ENCODE measurements at regions not wholly inside any gene's neighbourhood (a gene's known extent, or its start where the extent isn't known, plus 50 kb on each side); places are given as distances from the start of the nearest gene placed in this dataset.
A peak's percentile ranks its signal among the peaks of the same experiment; 100 is the strongest.
"Not testable (repeated sequence)": the region's sequence is repeated elsewhere in the genome, so short reads cannot be mapped to it uniquely, and the experiment has no call there.

DNA sequence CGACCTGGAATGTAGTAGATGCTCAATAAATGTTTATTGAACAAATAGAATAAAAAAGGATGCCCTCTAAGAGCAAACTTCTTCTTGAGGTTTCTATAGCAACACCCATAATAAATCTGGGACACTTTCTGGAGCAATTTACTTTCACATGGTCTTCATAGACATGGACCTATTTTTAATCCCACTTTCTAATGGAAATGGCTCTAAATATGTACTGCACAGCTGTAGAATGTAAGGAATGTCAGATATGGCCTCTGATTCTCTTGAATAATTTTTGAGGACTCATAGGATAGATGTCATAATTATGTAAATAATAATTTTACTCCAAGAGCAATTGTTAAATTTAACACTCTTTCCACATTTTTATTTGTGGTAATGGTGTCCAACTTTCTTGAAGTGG lies 133.5 kb upstream of the DAAM1 start:
- Histone ChIP-seq H3K36me3 (no peaks in the 10 kb centered on the region), H3K4me1 (no peaks in the 10 kb centered on the region), H3K9me3 (no peaks in the 10 kb centered on the region), H3K4me3 (ENCODE audit: low read depth, low read length) (no peak overlapping the region), H3K27me3 (no peaks in the 10 kb centered on the region; the same call in 1 of the 2 replicates)
- TF ChIP-seq, protein P1, sequence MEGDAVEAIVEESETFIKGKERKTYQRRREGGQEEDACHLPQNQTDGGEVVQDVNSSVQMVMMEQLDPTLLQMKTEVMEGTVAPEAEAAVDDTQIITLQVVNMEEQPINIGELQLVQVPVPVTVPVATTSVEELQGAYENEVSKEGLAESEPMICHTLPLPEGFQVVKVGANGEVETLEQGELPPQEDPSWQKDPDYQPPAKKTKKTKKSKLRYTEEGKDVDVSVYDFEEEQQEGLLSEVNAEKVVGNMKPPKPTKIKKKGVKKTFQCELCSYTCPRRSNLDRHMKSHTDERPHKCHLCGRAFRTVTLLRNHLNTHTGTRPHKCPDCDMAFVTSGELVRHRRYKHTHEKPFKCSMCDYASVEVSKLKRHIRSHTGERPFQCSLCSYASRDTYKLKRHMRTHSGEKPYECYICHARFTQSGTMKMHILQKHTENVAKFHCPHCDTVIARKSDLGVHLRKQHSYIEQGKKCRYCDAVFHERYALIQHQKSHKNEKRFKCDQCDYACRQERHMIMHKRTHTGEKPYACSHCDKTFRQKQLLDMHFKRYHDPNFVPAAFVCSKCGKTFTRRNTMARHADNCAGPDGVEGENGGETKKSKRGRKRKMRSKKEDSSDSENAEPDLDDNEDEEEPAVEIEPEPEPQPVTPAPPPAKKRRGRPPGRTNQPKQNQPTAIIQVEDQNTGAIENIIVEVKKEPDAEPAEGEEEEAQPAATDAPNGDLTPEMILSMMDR (IDR thresholded peaks at IDR 0.05; ENCODE audit: low read depth, low read length), result no peak
- DNase-seq, result no peak

DNA sequence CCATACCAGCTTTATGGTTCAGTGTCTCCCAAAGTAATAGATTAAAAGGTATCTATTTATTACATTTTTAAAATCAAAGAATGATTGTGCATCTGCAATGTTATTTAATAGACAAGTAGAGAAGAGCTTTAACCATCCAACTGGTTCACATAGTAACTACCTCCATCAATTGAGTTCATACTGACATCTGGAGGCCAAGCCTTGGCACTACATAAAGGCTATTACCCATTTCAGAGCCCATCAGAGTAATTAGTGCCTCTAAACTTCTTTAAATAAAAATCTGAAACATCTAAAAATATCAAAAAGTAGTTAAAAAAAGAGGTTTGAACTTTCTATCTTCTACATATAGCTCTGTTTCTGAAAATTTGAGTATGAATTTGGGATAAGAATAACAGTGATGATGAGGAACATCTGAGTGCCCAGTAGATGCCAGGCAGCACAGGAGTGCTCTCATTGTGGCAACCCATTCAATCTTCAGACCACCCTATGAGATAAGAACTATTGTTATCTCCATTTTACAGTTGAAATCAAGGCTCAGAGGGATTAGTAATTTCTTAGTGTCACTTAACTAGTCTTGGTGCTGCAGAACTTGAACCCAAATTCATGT lies 132.9 kb upstream of the DAAM1 start:
- Histone ChIP-seq H3K4me3 (ENCODE audit: low read depth, low read length) (no peak overlapping the region), H3K27me3 (no peaks in the 10 kb centered on the region; the same call in 1 of the 2 replicates), H3K9me3 (no peaks in the 10 kb centered on the region), H3K4me1 (no peaks in the 10 kb centered on the region), H3K36me3 (no peaks in the 10 kb centered on the region)
- peak; percentile 15 for DNase-seq
- TF ChIP-seq, protein P1 (IDR thresholded peaks at IDR 0.05; ENCODE audit: low read depth, low read length), result peak; percentile 79

DNA sequence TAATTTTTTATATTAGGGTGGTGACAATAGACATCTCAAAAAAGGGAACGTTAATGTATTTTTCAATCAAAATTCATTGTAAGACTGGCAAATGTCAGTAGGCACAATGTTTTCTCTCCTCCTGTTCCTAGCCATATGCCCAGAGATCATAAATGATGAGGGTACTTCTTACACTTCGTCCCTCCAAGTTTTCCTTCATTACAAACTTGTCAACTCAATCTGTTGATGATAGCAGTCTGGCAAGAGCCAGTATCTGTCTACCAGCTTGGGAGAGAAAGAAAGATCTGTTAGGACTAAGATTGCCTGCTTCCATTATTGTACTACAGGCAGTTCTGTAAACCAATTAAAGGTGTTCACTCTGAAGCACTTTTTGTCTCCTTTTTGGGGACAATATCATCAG lies 130.9 kb upstream of the DAAM1 start:
- Histone ChIP-seq H3K4me1 (no peaks in the 10 kb centered on the region), H3K4me3 (ENCODE audit: low read depth, low read length) (no peak overlapping the region), H3K9me3 (no peaks in the 10 kb centered on the region), H3K27me3 (no peaks in the 10 kb centered on the region), H3K36me3 (no peaks in the 10 kb centered on the region)
- TF ChIP-seq, protein P1 (IDR thresholded peaks at IDR 0.05; ENCODE audit: low read depth, low read length), result no peak
- DNase-seq, result no peak

DNA sequence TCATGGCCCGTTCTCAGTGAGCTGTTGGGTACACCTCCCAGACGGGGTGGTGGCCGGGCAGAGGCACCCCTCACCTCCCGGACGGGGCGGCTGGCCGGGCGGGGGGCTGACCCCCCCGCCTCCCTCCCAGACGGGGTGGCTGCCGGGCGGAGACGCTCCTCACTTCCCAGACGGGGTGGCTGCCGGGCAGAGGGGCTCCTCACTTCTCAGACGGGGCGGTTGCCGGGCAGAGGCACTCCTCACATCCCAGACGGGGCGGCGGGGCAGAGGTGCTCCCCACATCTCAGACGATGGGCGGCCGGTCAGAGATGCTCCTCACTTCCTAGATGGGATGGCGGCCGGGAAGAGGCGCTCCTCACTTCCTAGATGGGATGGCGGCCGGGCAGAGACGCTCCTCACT lies 129.7 kb upstream of the DAAM1 start:
- H3K4me3 ChIP-seq (ENCODE audit: low read depth, low read length); H3K9me3 ChIP-seq; H3K4me1 ChIP-seq; DNase-seq; H3K36me3 ChIP-seq; H3K27me3 ChIP-seq: not testable (repeated sequence)

DNA sequence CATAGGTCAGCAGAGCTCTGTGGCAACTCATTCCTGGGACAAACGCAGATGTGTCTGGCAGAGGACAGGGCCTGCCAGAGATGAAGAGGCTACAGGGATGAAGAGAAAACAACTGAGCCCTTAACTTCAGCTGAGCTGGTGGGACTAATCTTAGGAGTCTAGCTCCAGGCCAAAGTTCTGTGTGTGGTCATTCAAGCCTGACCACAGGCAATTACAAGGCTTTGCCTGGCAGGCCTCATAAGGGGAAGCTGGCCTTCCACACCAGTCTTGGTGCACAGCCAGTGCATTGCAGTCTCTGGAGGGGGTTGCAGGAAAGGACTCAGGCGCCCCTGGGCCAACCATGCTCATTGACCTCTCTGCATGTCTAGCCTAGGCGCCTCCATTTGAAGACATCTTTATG lies 127.6 kb upstream of the DAAM1 start:
- no peak for DNase-seq
- TF ChIP-seq, protein P1 (IDR thresholded peaks at IDR 0.05; ENCODE audit: low read depth, low read length), result no peak
- H3K4me1 ChIP-seq, result no peaks in the 10 kb centered on the region
- H3K4me3 ChIP-seq (ENCODE audit: low read depth, low read length), result no peak overlapping the region
- no peaks in the 10 kb centered on the region for H3K9me3 ChIP-seq
- no peaks in the 10 kb centered on the region for H3K36me3 ChIP-seq
- H3K27me3 ChIP-seq, result no peaks in the 10 kb centered on the region

DNA sequence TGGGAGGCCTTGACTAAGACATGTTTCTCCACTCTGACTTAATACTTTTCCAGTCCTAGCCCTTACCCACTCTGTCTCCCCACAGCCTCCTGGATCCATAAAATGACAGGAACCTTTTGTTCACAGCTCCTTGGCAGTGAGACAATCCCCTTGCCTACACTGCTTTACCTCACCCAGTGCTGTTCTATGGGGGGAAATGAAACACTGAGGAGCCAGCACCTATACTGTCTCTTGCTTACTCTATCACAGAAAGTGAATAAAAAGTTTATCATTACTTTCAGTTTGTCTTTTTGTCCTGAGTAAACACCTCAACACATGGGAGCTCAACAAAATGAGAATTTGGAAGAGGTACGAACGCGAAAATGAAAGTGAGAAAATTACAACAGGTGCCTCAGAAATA lies 127.2 kb upstream of the DAAM1 start:
- Histone ChIP-seq H3K4me1 (no peaks in the 10 kb centered on the region), H3K27me3 (no peaks in the 10 kb centered on the region), H3K36me3 (no peaks in the 10 kb centered on the region), H3K9me3 (no peaks in the 10 kb centered on the region), H3K4me3 (ENCODE audit: low read depth, low read length) (no peak overlapping the region)
- DNase-seq, result no peak
- TF ChIP-seq, protein P1 (IDR thresholded peaks at IDR 0.05; ENCODE audit: low read depth, low read length), result no peak

DNA sequence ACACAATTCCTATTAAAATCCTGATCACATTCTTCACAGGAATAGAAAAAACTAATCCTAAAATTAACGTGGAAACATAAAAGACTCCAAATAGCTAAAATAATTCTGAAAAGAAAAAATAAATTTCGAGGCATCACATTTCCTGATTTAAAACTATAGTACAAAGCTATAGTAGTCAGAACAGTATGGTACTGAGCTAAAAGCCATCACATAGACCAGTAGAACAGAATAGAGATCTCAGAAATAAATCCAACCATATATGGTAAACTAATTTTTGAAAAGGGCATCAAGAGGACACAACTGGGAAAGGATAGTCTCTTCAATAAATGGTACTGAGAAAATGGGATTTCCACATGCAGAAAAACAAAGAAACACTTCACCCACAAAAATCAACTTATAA lies 125.2 kb upstream of the DAAM1 start:
- TF ChIP-seq, protein P1 (IDR thresholded peaks at IDR 0.05; ENCODE audit: low read depth, low read length), result no peak
- H3K9me3 ChIP-seq, result no peaks in the 10 kb centered on the region
- H3K27me3 ChIP-seq, result no peaks in the 10 kb centered on the region
- no peaks in the 10 kb centered on the region for H3K4me1 ChIP-seq
- H3K4me3 ChIP-seq (ENCODE audit: low read depth, low read length), result no peak overlapping the region
- no peaks in the 10 kb centered on the region for H3K36me3 ChIP-seq
- DNase-seq, result no peak
